ENCODE measurements at regions not wholly inside any gene's neighbourhood (a gene's known extent, or its start where the extent isn't known, plus 50 kb on each side); places are given as distances from the start of the nearest gene placed in this dataset.
A peak's percentile ranks its signal among the peaks of the same experiment; 100 is the strongest.

DNA sequence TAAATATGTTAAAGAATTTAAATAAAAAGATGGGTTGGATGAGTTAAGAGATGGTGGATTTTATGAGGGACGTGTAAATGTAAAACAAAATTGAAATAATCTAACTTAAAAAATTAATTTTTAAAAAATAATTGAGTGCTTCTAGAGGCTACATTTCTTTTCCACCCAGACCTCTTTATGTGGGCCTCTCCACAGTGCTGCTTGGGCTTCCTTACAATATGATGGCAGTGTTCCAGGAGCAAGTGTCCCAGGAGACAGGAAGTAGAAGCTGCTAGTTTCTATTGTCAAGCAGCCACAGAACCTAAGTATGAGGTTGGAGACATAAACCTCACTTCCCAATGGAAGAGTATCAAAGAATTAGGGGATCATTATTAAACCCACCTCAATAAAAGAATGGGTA is 205.7 kb upstream of the CPHXL start:
- Histone ChIP-seq H3K36me3 (ENCODE audit: low read depth) (no peaks in the 10 kb centered on the region), H3K4me3 (no peak overlapping the region), H3K4me1 (replicated peaks; ENCODE audit: insufficient read depth) (no peaks in the 10 kb centered on the region), H3F3A (ENCODE audit: insufficient read depth, low read depth) (no peaks in the 10 kb centered on the region), H3K79me2 (ENCODE audit: low read depth) (no peaks in the 10 kb centered on the region), H4K20me1 (ENCODE audit: insufficient read depth) (no peaks in the 10 kb centered on the region), H3K4me2 (no peak overlapping the region), H3K27me3 (ENCODE audit: insufficient read depth, low read depth) (no peaks in the 10 kb centered on the region), H3K9me3 (ENCODE audit: insufficient read depth, low read depth) (no peaks in the 10 kb centered on the region), H3K27ac (no peak overlapping the region), H2AFZ (no peak overlapping the region), H3K9me2 (ENCODE audit: insufficient read depth) (no peaks in the 10 kb centered on the region)
- CTCF ChIA-PET: no interaction called here
- BruUV-seq (replicated peaks): no TSS peak
- POLR2A ChIA-PET (ENCODE audit: unreplicated experiment): no interaction called here
- TF ChIP-seq EZH2 (IDR thresholded peaks at IDR 0.05; ENCODE audit: low read depth): no peak
- TF ChIP-seq, protein P1, sequence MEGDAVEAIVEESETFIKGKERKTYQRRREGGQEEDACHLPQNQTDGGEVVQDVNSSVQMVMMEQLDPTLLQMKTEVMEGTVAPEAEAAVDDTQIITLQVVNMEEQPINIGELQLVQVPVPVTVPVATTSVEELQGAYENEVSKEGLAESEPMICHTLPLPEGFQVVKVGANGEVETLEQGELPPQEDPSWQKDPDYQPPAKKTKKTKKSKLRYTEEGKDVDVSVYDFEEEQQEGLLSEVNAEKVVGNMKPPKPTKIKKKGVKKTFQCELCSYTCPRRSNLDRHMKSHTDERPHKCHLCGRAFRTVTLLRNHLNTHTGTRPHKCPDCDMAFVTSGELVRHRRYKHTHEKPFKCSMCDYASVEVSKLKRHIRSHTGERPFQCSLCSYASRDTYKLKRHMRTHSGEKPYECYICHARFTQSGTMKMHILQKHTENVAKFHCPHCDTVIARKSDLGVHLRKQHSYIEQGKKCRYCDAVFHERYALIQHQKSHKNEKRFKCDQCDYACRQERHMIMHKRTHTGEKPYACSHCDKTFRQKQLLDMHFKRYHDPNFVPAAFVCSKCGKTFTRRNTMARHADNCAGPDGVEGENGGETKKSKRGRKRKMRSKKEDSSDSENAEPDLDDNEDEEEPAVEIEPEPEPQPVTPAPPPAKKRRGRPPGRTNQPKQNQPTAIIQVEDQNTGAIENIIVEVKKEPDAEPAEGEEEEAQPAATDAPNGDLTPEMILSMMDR (conservative IDR thresholded peaks at IDR 0.05): no peak
- DNase-seq: no peak
- intact Hi-C loops (cut with micrococcal nuclease; ENCODE audit: unreplicated experiment): loop anchor here (1.0 kb wide), 1 partner anchor 44 kb away; no protein-coding TSS in a partner anchor

GRCh38 chr16:75938818-75939217 is 212.5 kb upstream of the CPHXL start:
- H3K79me2 ChIP-seq (ENCODE audit: low read depth): no peaks in the 10 kb centered on the region
- H3K4me3 ChIP-seq: no peak overlapping the region
- CTCF ChIA-PET: no interaction called here
- H3K4me1 ChIP-seq (replicated peaks; ENCODE audit: insufficient read depth): no peaks in the 10 kb centered on the region
- no peaks in the 10 kb centered on the region for H4K20me1 ChIP-seq (ENCODE audit: insufficient read depth)
- no peaks in the 10 kb centered on the region for H3F3A ChIP-seq (ENCODE audit: insufficient read depth, low read depth)
- H3K27me3 ChIP-seq (ENCODE audit: insufficient read depth, low read depth): no peaks in the 10 kb centered on the region
- no peak overlapping the region for H3K4me2 ChIP-seq
- H3K9me2 ChIP-seq (ENCODE audit: insufficient read depth): no peaks in the 10 kb centered on the region
- BruUV-seq (replicated peaks): no TSS peak
- no peaks in the 10 kb centered on the region for H3K36me3 ChIP-seq (ENCODE audit: low read depth)
- intact Hi-C loops (cut with micrococcal nuclease; ENCODE audit: unreplicated experiment): no loop called here
- H3K27ac ChIP-seq: no peak overlapping the region
- TF ChIP-seq EZH2 (IDR thresholded peaks at IDR 0.05; ENCODE audit: low read depth): no peak
- TF ChIP-seq, protein P1 (conservative IDR thresholded peaks at IDR 0.05): no peak
- H2AFZ ChIP-seq: no peak overlapping the region
- POLR2A ChIA-PET (ENCODE audit: unreplicated experiment): no interaction called here
- H3K9me3 ChIP-seq (ENCODE audit: insufficient read depth, low read depth): no peaks in the 10 kb centered on the region
- DNase-seq: peak in 1 of 2 experiments; percentile 37

DNA sequence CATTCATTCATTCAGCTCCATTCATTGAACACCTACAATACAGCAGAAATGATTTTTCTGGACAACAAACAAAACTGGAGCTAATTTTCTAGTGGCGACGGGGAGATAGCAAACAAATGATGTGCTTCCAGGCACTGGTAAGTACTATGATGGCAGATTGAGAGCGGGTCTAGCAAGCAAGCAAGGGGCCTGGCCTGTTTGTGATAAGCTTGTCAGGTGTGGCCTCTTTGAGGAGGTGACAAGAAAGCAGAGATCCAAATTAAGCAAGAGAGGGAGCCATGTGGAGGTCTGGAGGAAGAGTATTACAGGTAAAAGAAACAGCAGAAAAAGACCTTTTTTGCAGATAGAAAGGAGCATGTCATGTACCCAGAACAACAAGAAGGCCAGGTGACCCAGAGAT is 216.1 kb upstream of the CPHXL start:
- H3K79me2 ChIP-seq (ENCODE audit: low read depth): no peaks in the 10 kb centered on the region
- H3K9me2 ChIP-seq (ENCODE audit: insufficient read depth): no peaks in the 10 kb centered on the region
- no peak overlapping the region for H3K4me3 ChIP-seq
- no peaks in the 10 kb centered on the region for H4K20me1 ChIP-seq (ENCODE audit: insufficient read depth)
- POLR2A ChIA-PET (ENCODE audit: unreplicated experiment): interaction anchor here (0.6 kb wide), 1 partner anchor 79 kb away, joined by 3 read pairs; no protein-coding TSS in a partner anchor
- no peak overlapping the region for H3K27ac ChIP-seq
- no peaks in the 10 kb centered on the region for H3K9me3 ChIP-seq (ENCODE audit: insufficient read depth, low read depth)
- no peak overlapping the region for H3K4me2 ChIP-seq
- intact Hi-C loops (cut with micrococcal nuclease; ENCODE audit: unreplicated experiment): no loop called here
- H2AFZ ChIP-seq: no peak overlapping the region
- H3K36me3 ChIP-seq (ENCODE audit: low read depth): no peaks in the 10 kb centered on the region
- H3F3A ChIP-seq (ENCODE audit: insufficient read depth, low read depth): no peaks in the 10 kb centered on the region
- CTCF ChIA-PET: no interaction called here
- BruUV-seq (replicated peaks): no TSS peak
- TF ChIP-seq EZH2 (IDR thresholded peaks at IDR 0.05; ENCODE audit: low read depth): no peak
- TF ChIP-seq, protein P1 (conservative IDR thresholded peaks at IDR 0.05): no peak
- no peaks in the 10 kb centered on the region for H3K4me1 ChIP-seq (replicated peaks; ENCODE audit: insufficient read depth)
- DNase-seq: no peak
- H3K27me3 ChIP-seq (ENCODE audit: insufficient read depth, low read depth): no peaks in the 10 kb centered on the region
